Activated B cell treated with CpG ODN at 0.5 μM for 24 hours (primary cell): ENCODE measurements at regions not wholly inside any gene's neighbourhood (a gene's known extent, or its start where the extent isn't known, plus 50 kb on each side); places are given as distances from the start of the nearest gene placed in this dataset.

Experiments used
- ATAC-seq: fragments of 200-7000 bp; cut with Tn5 transposase; one replicate; pipeline ENCODE4 v1.10.0; 2021; ENCODE audit warnings: low read depth, mild to moderate bottlenecking, moderate library complexity
- CTCF ChIA-PET: fragments of 350-600 bp; sonication (Branson Sonifier 250); formaldehyde crosslinking; loops from one replicate; lab custom pipeline; 2021; ENCODE audit warnings: antibody characterized with exemption; lab: Charles Lee
- POLR2A ChIA-PET: fragments of 350-600 bp; sonication (Branson Sonifier 250); formaldehyde crosslinking; loops from one replicate; lab custom pipeline; 2021; ENCODE audit warnings: antibody characterized with exemption; lab: Charles Lee
- DNase-seq: peaks from one replicate; pipeline ENCODE4 v3.0.0; 2022
- H3K27ac Mint-ChIP-seq: one replicate; pipeline ENCODE4 v1.8.0; 2020; ENCODE audit warnings: mixed read lengths
- H3K27me3 Mint-ChIP-seq: one replicate; pipeline ENCODE4 v1.8.0; 2021; ENCODE audit warnings: mixed read lengths
- H3K36me3 Mint-ChIP-seq: one replicate; pipeline ENCODE4 v1.8.0; 2021; ENCODE audit warnings: low read depth, mixed read lengths
- H3K4me1 Mint-ChIP-seq: one replicate; pipeline ENCODE4 v1.8.0; 2021; ENCODE audit warnings: mixed read lengths
- H3K4me3 Mint-ChIP-seq: one replicate; pipeline ENCODE4 v1.8.0; 2020; ENCODE audit warnings: mild to moderate bottlenecking, mixed read lengths
- H3K9me3 Mint-ChIP-seq: one replicate; pipeline ENCODE4 v1.8.0; 2020; ENCODE audit warnings: mixed read lengths
- CTCF ChIP-seq: fragments of 200-600 bp; IDR thresholded peaks from one replicate; pipeline ENCODE4 v1.8.0; 2022; ENCODE audit warnings: antibody characterized with exemption, mild to moderate bottlenecking
- intact Hi-C: fragments of 100-400 bp; cut with micrococcal nuclease; formaldehyde crosslinking; loops from one replicate; pipeline ENCODE4 v1.15.1; 2024

- intact Hi-C loops = no loop called here
- ChIA-PET CTCF (no interaction called here), POLR2A (no interaction called here)
These were observed 752.6 kb upstream of the NR2F2 start for GRCh38 chr15:95577927-95578326.

GRCh38 chr15:95580121-95580520 is 750.4 kb upstream of the NR2F2 start:
- peaks cover 2% of the 10 kb centered on the region for H3K9me3 Mint-ChIP-seq
- no peak overlapping the region for H3K27ac Mint-ChIP-seq
- no peak for TF ChIP-seq CTCF
- POLR2A ChIA-PET = no interaction called here
- no peak for ATAC-seq
- CTCF ChIA-PET = no interaction called here
- no peak for DNase-seq
- H3K4me3 Mint-ChIP-seq = no peak overlapping the region
- H3K36me3 Mint-ChIP-seq = no peaks in the 10 kb centered on the region
- H3K4me1 Mint-ChIP-seq = no peaks in the 10 kb centered on the region
- intact Hi-C loops = no loop called here
- no peaks in the 10 kb centered on the region for H3K27me3 Mint-ChIP-seq

More at GRCh38 chr15:95577927-95578326, 752.6 kb upstream of the NR2F2 start:
- TF ChIP-seq CTCF = no peak
- H3K9me3 Mint-ChIP-seq = peaks cover 2% of the 10 kb centered on the region
- no peak for DNase-seq
- H3K27me3 Mint-ChIP-seq = no peaks in the 10 kb centered on the region
- ATAC-seq = no peak
- H3K36me3 Mint-ChIP-seq = no peaks in the 10 kb centered on the region
- H3K27ac Mint-ChIP-seq = no peak overlapping the region
- no peak overlapping the region for H3K4me3 Mint-ChIP-seq
- H3K4me1 Mint-ChIP-seq = no peaks in the 10 kb centered on the region

- no peak overlapping the region for H3K27ac Mint-ChIP-seq
- POLR2A ChIA-PET = no interaction called here
- intact Hi-C loops = no loop called here
- no peaks in the 10 kb centered on the region for H3K4me1 Mint-ChIP-seq
- peaks cover 2% of the 10 kb centered on the region for H3K9me3 Mint-ChIP-seq
- CTCF ChIA-PET = no interaction called here
- ATAC-seq (no peak), DNase-seq (no peak)
- no peak for TF ChIP-seq CTCF
- H3K27me3 Mint-ChIP-seq = no peaks in the 10 kb centered on the region
- no peak overlapping the region for H3K4me3 Mint-ChIP-seq
- no peaks in the 10 kb centered on the region for H3K36me3 Mint-ChIP-seq
These were observed 748.9 kb upstream of the NR2F2 start for GRCh38 chr15:95581595-95581994.

GRCh38 chr15:95584088-95584487 is 746.4 kb upstream of the NR2F2 start:
- ChIA-PET CTCF (no interaction called here), POLR2A (no interaction called here)
- H3K36me3 Mint-ChIP-seq = no peaks in the 10 kb centered on the region
- ATAC-seq (no peak), DNase-seq (no peak)
- intact Hi-C loops = no loop called here
- H3K4me3 Mint-ChIP-seq = no peak overlapping the region
- no peaks in the 10 kb centered on the region for H3K4me1 Mint-ChIP-seq
- no peak for TF ChIP-seq CTCF
- H3K9me3 Mint-ChIP-seq = peaks cover 2% of the 10 kb centered on the region
- no peak overlapping the region for H3K27ac Mint-ChIP-seq
- no peaks in the 10 kb centered on the region for H3K27me3 Mint-ChIP-seq

GRCh38 chr15:95588056-95588455 is 742.4 kb upstream of the NR2F2 start:
- Mint-ChIP-seq H3K27ac (no peak overlapping the region), H3K4me3 (no peak overlapping the region), H3K4me1 (no peaks in the 10 kb centered on the region), H3K9me3 (peaks cover 2% of the 10 kb centered on the region), H3K36me3 (no peaks in the 10 kb centered on the region), H3K27me3 (no peaks in the 10 kb centered on the region)
- intact Hi-C loops = no loop called here
- CTCF ChIA-PET = no interaction called here
- no peak for TF ChIP-seq CTCF
- ATAC-seq = no peak
- DNase-seq = no peak
- POLR2A ChIA-PET = no interaction called here
